AG09309 (cell line): ENCODE measurements at regions not wholly inside any gene's neighbourhood (a gene's known extent, or its start where the extent isn't known, plus 50 kb on each side); places are given as distances from the start of the nearest gene placed in this dataset.
A peak's percentile ranks its signal among the peaks of the same experiment; 100 is the strongest.

ENCODE experiments used
- DNase-seq: peaks from one replicate; pipeline ENCODE4 v3.0.0-alpha.2; 2010; ENCODE audit warnings: low read depth
- H3K4me3 ChIP-seq: 2 replicates; pipeline ENCODE4 v1.5.1; 2011; ENCODE audit warnings: mild to moderate bottlenecking, low read depth, low read length, moderate library complexity; ENCODE audit not compliant: control insufficient read depth
- TF ChIP-seq, protein P1 (sequence below): IDR thresholded peaks from 2 replicates; pipeline ENCODE4 v1.5.1; 2011; ENCODE audit warnings: mild to moderate bottlenecking, low read depth, low read length, inconsistent platforms; ENCODE audit not compliant: insufficient read depth, control insufficient read depth; ENCODE audit errors: missing control alignments

DNA sequence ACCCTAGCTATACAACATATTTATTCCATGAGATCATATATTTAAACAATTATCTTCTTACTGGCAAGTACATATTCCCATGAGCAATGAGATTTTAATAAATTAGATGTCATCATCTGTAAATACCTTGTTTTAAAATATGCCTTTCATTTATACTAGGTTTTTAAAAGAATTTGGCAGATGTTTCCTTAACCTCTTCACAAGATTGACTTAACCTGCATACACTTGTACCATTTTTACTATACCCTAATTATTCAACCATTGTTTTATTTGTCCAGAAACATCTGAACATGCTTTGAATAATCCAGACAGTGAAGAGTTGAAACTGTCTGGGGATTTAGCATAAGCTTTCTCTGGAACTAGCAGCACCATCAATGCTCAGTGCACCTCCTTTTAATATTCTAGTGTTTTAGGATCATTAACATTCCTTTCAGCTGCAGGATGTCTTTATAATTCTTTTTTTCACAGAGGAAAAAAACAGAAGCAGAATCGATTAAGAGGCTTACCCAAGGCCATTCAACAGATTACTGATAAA, 188.0 kb upstream of the TENT5A start:
- H3K4me3 ChIP-seq, result no peak overlapping the region
- DNase-seq, result no peak
- TF ChIP-seq, protein P1, sequence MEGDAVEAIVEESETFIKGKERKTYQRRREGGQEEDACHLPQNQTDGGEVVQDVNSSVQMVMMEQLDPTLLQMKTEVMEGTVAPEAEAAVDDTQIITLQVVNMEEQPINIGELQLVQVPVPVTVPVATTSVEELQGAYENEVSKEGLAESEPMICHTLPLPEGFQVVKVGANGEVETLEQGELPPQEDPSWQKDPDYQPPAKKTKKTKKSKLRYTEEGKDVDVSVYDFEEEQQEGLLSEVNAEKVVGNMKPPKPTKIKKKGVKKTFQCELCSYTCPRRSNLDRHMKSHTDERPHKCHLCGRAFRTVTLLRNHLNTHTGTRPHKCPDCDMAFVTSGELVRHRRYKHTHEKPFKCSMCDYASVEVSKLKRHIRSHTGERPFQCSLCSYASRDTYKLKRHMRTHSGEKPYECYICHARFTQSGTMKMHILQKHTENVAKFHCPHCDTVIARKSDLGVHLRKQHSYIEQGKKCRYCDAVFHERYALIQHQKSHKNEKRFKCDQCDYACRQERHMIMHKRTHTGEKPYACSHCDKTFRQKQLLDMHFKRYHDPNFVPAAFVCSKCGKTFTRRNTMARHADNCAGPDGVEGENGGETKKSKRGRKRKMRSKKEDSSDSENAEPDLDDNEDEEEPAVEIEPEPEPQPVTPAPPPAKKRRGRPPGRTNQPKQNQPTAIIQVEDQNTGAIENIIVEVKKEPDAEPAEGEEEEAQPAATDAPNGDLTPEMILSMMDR, result no peak

DNA sequence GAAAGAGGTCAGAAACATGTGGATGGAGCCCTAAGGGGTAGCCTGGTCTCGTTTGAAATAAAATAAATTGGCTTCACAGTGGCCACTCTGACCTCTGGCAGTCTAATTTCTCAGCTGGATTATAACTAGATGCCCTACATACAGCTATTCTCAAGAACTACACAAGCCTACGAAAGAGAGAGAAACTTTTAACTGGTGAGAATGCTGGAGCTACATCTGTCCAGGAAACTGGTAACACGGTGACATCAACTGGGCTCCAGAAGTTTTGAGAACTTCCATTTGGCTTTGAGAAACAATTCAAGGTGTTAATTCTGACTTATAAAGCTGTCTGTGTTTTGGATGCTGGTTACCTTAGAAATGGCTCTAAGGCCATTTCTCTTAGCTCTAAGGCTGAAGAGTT, 187.3 kb upstream of the TENT5A start:
- TF ChIP-seq, protein P1, result no peak
- no peak overlapping the region for H3K4me3 ChIP-seq
- DNase-seq, result no peak

DNA sequence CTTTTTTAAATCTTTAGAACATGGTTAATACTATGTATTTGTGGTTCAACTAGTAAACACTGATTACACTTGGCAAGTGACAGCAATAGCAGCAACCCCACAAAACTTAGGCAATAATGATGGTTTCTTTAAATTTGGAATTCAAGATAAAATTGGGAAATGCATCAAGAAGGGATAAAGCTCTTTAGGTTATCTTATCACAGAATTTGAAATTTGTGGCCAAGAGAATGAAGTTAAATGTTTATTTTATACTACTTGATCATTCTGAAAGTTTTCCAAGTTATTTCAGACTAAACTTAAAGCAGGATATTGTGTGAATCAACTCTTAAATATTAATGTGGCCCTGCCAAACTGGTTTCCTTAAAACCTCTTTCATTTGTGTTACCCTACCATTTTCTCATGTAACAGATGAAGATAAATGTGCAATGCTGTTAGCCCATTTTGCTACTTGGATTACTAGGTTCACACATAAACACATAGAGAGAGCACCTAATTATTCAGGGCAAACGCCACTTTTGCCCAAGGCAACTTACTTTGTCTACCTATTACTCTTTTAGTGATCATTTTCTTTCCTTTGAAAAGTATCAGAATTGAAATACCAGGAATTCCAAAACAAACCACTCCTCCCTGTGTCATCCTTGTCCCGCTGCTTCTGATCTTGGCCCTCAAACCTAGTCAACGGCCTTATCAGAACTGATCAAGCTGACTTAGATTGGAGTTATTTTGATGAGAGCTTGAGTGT, 186.7 kb upstream of the TENT5A start:
- DNase-seq, result peak; percentile 44
- H3K4me3 ChIP-seq, result no peak overlapping the region
- TF ChIP-seq, protein P1, result no peak

DNA sequence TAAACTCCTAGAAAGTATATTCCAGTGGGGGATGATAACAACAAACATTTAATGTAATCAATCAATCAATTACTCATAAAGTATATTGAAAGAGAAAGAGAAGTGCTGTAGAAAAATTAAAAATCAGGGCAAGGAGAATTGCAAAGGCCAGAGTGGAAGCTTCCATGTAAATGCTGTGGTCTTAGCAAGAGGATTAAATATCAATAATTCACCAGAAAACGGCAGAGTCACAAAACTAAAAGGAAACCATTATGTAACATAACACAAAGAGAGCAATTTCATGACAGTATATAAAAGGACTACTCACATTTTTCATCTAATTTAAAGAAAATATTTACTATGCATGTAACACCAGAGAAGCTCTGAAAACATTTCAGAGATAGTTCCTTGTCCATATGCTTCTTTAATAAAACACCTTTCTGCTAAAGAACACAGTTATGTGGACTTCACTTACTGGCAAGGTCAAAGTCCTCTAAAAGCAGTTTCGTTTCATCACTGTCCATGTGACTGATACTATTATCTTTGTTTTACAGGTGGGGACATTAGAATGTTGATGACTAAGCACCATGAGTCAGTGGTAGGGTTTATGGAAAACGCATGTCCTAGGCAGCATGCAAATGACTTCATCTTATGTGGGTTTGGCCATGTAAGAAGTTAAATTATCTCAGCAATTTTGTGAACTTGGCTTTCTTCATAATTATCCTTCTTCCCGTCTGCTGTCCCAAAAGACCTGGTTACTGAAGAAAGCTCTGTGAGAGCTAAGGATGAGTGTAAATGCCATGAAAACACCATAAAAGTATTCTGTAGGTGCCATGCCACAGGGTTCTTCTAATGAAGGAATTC, 185.8 kb upstream of the TENT5A start:
- TF ChIP-seq, protein P1, result no peak
- no peak overlapping the region for H3K4me3 ChIP-seq
- peak; percentile 82 for DNase-seq

DNA sequence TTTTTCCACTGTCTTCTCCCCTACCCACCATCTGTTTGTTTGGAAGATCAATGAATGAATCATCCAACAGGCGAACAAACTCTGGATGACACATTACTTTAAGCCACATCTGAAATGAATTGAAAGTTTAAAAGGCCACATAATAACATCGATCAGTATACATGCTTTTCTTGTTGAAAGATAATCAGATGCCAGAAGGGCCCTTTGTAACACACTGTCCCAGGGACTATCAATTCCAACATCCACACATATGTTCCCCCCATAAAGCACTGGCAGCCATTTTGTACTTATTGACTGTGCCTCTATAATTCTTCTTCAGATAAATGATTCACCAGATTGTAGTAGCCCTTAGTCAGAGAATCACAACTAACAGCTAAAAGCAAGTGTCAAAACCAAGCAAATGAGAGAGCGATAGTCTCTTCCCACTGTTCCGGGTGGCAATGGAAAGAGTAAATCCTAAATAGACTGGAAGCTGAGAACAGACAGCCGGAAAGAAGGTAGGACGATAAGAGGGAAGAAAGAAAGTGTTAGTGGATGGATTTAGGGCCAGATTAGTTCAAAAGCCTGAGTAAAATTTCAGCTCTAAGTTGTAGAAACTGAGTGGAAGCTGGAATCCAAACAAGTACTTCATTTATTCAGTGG, 184.9 kb upstream of the TENT5A start:
- H3K4me3 ChIP-seq, result no peak overlapping the region
- TF ChIP-seq, protein P1, result no peak
- no peak for DNase-seq

DNA sequence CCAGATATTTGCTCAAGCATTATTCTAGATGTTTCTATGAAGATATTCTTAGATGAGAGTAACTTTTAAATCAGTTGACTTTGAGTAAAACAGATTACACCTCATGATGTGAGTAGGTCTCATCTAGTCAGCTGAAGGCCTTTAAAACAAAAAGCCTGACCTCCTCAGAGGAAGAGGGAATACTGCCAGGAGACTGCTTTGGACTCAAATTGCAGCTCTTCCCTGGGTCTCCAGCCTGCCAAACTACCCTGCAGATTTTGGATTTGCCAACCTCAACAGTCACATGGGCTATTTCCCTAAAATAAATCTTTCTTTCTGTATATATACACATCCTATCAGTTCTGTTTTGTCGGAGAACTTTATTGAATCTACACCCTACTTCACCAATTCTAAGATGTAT, 182.5 kb upstream of the TENT5A start:
- H3K4me3 ChIP-seq, result no peak overlapping the region
- TF ChIP-seq, protein P1, result no peak
- no peak for DNase-seq
